ENCODE measurements at regions not wholly inside any gene's neighbourhood (a gene's known extent, or its start where the extent isn't known, plus 50 kb on each side); places are given as distances from the start of the nearest gene placed in this dataset.
"Not testable (repeated sequence)": the region's sequence is repeated elsewhere in the genome, so short reads cannot be mapped to it uniquely, and the experiment has no call there.

DNA sequence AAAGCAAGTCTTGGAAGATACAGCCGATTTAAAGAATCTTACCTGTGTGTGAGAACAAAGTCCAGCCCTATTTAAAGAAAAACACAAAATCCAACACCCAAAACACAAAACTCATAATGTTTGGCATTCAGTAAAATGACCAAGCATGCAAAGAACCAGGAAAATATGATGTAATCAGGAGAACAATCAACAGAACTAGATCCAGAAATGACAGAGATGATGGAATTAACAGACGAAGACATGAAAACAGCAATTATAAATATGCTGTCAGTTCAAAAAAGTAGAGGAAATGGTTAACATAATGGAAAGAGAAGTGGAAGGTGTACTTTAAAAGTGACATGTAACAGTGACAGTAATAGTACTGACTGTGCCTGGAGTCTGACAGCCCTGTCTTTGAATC, 56.1 kb upstream of the ERV3-1 start:
- H3K27ac ChIP-seq (ENCODE audit: low read depth, low read length, poor library complexity, severe bottlenecking); H3K79me2 ChIP-seq (ENCODE audit: insufficient read depth, low read length); H4K20me1 ChIP-seq (ENCODE audit: insufficient read depth, low read length); H3K4me1 ChIP-seq (ENCODE audit: insufficient read depth, low read length, severe bottlenecking); H3K4me2 ChIP-seq (ENCODE audit: low read length); H3K4me3 ChIP-seq (ENCODE audit: low read depth, low read length, poor library complexity, severe bottlenecking); H2AFZ ChIP-seq (ENCODE audit: low read length); H3K9me3 ChIP-seq (ENCODE audit: low read length); H3K27me3 ChIP-seq (ENCODE audit: insufficient read depth, low read length); H3K9ac ChIP-seq (ENCODE audit: low read length); H3K9me2 ChIP-seq (ENCODE audit: low read depth, low read length); H3F3A ChIP-seq (ENCODE audit: insufficient read depth, low read length): not testable (repeated sequence)
- peaks cover 28% of the 10 kb centered on the region for H3K36me3 ChIP-seq (ENCODE audit: insufficient read depth, low read length)

DNA sequence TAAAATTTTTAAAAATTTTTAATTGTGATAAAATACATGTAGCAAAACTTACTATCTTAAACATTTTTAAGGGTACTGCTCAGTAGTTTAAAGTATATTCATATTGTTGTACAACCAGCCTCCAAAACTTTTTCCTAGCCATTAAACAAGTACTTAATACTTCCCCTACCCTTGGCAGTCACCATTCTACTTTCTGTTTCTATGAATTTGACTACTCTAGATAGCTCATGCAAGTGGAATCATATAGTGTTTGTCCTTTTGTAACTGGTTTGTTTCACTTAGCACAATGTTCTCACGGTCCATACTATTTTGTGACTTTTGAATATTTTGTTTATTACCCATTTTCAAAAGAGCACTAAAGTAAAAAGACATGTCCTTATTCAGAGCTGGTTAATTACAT, 52.8 kb upstream of the ERV3-1 start:
- peaks cover 23% of the 10 kb centered on the region for H3K36me3 ChIP-seq (ENCODE audit: insufficient read depth, low read length)
- not testable (repeated sequence) for H3K4me1 ChIP-seq (ENCODE audit: insufficient read depth, low read length, severe bottlenecking); H3F3A ChIP-seq (ENCODE audit: insufficient read depth, low read length); H3K27me3 ChIP-seq (ENCODE audit: insufficient read depth, low read length); H3K9ac ChIP-seq (ENCODE audit: low read length); H3K27ac ChIP-seq (ENCODE audit: low read depth, low read length, poor library complexity, severe bottlenecking); H2AFZ ChIP-seq (ENCODE audit: low read length); H3K9me3 ChIP-seq (ENCODE audit: low read length); H3K4me2 ChIP-seq (ENCODE audit: low read length); H3K9me2 ChIP-seq (ENCODE audit: low read depth, low read length); H4K20me1 ChIP-seq (ENCODE audit: insufficient read depth, low read length); H3K79me2 ChIP-seq (ENCODE audit: insufficient read depth, low read length); H3K4me3 ChIP-seq (ENCODE audit: low read depth, low read length, poor library complexity, severe bottlenecking)
